ENCODE measurements at regions not wholly inside any gene's neighbourhood (a gene's known extent, or its start where the extent isn't known, plus 50 kb on each side); places are given as distances from the start of the nearest gene placed in this dataset.
"Not testable (repeated sequence)": the region's sequence is repeated elsewhere in the genome, so short reads cannot be mapped to it uniquely, and the experiment has no call there.

DNA sequence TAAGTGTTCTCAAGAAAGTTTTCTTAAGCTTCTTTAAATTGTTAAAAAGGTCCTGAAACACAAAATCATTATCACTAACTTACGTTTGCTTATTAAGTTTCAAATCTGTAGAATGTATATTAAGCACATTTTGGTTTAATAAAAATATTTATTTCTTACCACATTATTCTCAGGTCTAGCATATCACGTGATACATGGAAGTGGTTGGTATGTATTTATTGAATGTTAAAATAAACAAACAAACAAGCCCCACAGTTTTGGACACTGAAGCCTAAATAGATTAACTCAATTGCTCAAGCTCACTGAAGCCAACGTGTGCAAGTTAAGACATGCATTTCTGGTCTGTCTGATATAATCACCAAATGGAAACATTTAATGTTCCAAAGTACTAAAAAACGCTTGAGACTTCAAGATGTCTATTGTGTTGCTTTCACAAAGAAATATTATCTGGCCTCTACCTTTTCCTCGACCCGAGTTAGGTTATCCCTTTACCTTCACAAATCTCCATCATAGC lies 1136.9 kb downstream of the TAF11L14 start:
- Mint-ChIP-seq H3K27ac (no peak overlapping the region), H3K27me3 (no peaks in the 10 kb centered on the region), H3K4me3 (no peak overlapping the region), H3K4me1 (ENCODE audit: low read depth in 2 of 2) (no peaks in the 10 kb centered on the region), H3K36me3 (ENCODE audit: insufficient read depth) (no peaks in the 10 kb centered on the region), H3K9me3 (no peaks in the 10 kb centered on the region)
- ATAC-seq (replicated peaks) (no peak), DNase-seq (no peak)

DNA sequence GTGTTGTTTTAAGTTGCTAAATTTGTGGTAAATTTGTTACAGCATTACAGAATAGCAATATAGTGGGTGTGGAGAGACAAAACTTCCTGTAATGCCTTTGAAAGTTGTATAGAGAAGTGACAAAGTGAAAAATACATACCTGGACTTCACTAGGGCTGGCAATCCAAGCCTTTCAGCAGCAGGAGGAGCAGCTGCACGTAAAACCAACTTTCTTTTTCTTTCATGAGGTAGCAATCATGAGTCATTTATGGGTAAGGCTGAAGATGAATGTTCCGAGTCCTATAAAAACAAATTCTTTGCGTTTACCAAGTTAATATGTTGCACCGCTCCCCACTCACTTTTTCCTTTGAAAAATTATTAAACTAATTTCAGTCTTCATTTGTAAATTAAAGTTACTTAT lies 1138.2 kb downstream of the TAF11L14 start:
- ATAC-seq (replicated peaks) (peak; percentile 49), DNase-seq (no peak)
- no peaks in the 10 kb centered on the region for H3K4me1 Mint-ChIP-seq (ENCODE audit: low read depth in 2 of 2)

DNA sequence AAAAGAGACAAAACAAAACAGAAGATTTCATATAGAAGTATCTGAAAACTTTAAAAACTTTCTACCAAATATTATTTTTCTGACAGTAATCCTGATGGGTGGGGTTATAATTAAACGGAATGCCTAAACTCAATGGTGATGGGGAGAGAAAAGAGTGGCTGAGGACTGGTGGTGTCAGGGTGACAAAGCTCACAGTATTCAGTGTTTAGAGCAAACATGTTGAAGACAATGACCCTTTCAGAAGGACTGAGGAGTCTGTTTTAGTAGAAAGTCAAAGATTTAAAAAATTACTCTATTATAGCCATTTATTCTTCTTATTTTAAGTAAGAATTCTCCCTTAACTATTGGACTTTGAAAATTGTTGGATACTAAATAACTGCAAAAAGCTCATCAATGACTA lies 1144.0 kb downstream of the TAF11L14 start:
- no peak overlapping the region for H3K4me3 Mint-ChIP-seq
- no peak overlapping the region for H3K27ac Mint-ChIP-seq
- no peaks in the 10 kb centered on the region for H3K4me1 Mint-ChIP-seq (ENCODE audit: low read depth in 2 of 2)
- H3K9me3 Mint-ChIP-seq, result no peaks in the 10 kb centered on the region
- ATAC-seq (replicated peaks) (no peak), DNase-seq (no peak)
- H3K36me3 Mint-ChIP-seq (ENCODE audit: insufficient read depth), result peaks cover 3% of the 10 kb centered on the region
- no peaks in the 10 kb centered on the region for H3K27me3 Mint-ChIP-seq

More for the DNA sequence above, 1138.2 kb downstream of the TAF11L14 start:
- Mint-ChIP-seq H3K9me3 (no peaks in the 10 kb centered on the region), H3K27me3 (no peaks in the 10 kb centered on the region), H3K36me3 (ENCODE audit: insufficient read depth) (peaks cover 3% of the 10 kb centered on the region), H3K4me3 (no peak overlapping the region), H3K27ac (no peak overlapping the region)

DNA sequence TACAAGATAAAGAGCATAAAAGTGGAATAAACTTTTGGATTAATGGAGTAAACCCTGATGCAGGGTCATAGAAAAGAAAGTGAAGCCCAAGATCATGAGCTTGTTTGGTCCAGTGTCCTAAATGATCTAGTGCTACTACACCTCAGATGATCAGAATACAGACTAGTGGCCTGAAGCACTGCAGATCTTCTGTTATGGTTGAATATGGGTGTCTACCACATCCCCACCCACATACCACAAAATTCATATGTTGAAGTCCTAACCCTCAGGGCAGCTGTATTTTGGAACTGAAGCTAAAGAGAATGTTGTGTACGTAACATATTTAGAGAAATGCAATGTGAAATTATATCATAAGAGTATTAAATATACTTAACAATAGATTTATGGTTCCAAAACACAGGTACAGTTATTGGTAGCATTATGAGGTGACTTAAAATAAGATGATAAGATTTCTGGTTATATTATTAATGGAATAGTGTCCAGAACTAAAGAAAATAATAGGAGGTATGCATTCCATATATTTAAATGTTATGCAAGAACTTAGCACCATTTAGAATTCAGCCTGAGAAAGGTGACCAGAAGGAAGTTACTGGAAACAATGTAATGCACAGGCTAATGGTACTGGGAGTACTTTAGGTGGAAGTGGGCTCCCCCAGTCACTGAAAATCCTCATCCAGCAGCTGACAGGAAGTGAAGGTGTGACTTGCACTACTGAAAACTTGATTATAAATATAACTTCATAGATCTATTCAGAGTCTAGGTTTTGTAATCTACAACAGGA lies 1155.1 kb downstream of the TAF11L14 start:
- peak; percentile 54 for ATAC-seq (replicated peaks)
- Mint-ChIP-seq H3K36me3 (ENCODE audit: insufficient read depth) (no peaks in the 10 kb centered on the region), H3K27ac (no peak overlapping the region)

GRCh38 chr5:18792145-18792544 lies 1157.9 kb downstream of the TAF11L14 start:
- no peak for DNase-seq
- no peaks in the 10 kb centered on the region for H3K36me3 Mint-ChIP-seq (ENCODE audit: insufficient read depth)
- no peak for ATAC-seq (replicated peaks)
- no peak overlapping the region for H3K27ac Mint-ChIP-seq
- H3K9me3 Mint-ChIP-seq, result no peaks in the 10 kb centered on the region
- no peak overlapping the region for H3K4me3 Mint-ChIP-seq
- H3K4me1 Mint-ChIP-seq (ENCODE audit: low read depth in 2 of 2), result peaks cover 0 to 9% of the 10 kb centered on the region in 2 donors
- no peaks in the 10 kb centered on the region for H3K27me3 Mint-ChIP-seq

More for the DNA sequence above, 1155.1 kb downstream of the TAF11L14 start:
- Mint-ChIP-seq H3K4me1 (ENCODE audit: low read depth in 2 of 2) (peaks cover 0 to 9% of the 10 kb centered on the region in 2 donors), H3K27me3 (no peaks in the 10 kb centered on the region), H3K4me3 (no peak overlapping the region), H3K9me3 (no peaks in the 10 kb centered on the region)
- no peak for DNase-seq

- Mint-ChIP-seq H3K4me1 (ENCODE audit: low read depth in 2 of 2) (peaks cover 2 to 3% of the 10 kb centered on the region in 2 donors), H3K36me3 (ENCODE audit: insufficient read depth) (no peaks in the 10 kb centered on the region), H3K27ac (no peak overlapping the region), H3K4me3 (no peak overlapping the region), H3K9me3 (no peaks in the 10 kb centered on the region), H3K27me3 (peaks cover 0 to 10% of the 10 kb centered on the region in 2 donors)
- DNase-seq (no peak), ATAC-seq (replicated peaks) (no peak)
These were observed 1163.0 kb downstream of the TAF11L14 start for GRCh38 chr5:18797222-18797621.

DNA sequence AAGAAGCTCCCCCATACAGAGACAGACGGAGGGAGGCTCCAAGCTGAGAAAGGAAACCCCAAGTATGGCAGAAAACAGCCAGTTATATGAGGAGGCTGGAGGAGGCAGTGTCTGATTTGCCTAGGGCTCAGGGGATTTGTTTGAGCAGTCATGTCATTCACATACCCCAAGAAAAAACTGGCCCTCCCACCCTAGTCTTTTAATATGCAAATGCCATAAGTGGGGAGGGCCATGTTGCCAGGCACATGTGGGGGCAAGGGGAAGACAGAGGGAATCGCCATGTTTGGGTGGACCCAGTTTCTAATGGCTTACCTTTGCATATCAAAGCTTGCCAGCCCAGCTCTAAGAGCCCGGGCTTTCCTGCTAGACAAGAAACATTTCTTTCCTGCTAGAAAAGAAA lies 1163.8 kb downstream of the TAF11L14 start:
- H3K9me3 Mint-ChIP-seq, result no peaks in the 10 kb centered on the region
- ATAC-seq (replicated peaks) (no peak), DNase-seq (no peak)
- H3K4me1 Mint-ChIP-seq (ENCODE audit: low read depth in 2 of 2), result peaks cover 2 to 3% of the 10 kb centered on the region in 2 donors
- H3K36me3 Mint-ChIP-seq (ENCODE audit: insufficient read depth), result no peaks in the 10 kb centered on the region
- peaks cover 0 to 10% of the 10 kb centered on the region in 2 donors for H3K27me3 Mint-ChIP-seq
- no peak overlapping the region for H3K27ac Mint-ChIP-seq
- H3K4me3 Mint-ChIP-seq, result no peak overlapping the region

DNA sequence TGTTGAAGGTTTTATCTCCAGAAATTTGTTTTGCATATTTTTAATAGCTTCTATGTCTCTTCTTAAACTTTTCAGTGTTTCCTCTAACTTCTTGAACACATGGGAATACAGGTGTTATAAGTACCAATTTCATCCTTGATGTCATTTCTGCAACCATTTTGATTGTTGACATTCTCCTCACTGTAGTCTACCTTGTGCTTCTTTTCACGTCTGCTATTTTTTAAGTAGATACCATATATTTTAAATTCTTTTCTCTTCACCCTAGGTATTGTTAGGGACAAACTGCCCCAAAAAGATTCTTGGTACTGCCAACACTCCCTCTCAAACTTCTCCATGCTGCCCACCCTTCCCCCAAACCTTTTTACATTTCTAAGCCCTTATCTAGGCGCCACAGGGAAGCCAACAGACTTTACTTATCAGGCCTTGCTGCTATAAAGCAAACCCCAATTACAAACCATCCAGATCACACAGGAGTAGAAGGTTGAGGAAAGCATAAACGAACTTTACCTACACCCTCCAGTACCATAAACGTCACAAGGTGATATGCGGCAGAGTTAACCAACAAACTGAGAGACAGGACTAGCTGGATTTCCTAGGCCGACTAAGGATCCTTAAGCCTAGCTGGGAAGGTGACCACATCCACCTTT lies 1165.3 kb downstream of the TAF11L14 start:
- Mint-ChIP-seq H3K27me3 (peaks cover 0 to 10% of the 10 kb centered on the region in 2 donors), H3K36me3 (ENCODE audit: insufficient read depth) (no peaks in the 10 kb centered on the region), H3K27ac (no peak overlapping the region), H3K9me3 (no peaks in the 10 kb centered on the region), H3K4me1 (ENCODE audit: low read depth in 2 of 2) (peaks cover 2 to 3% of the 10 kb centered on the region in 2 donors), H3K4me3 (no peak overlapping the region)
- ATAC-seq (replicated peaks), result no peak
- DNase-seq, result no peak

DNA sequence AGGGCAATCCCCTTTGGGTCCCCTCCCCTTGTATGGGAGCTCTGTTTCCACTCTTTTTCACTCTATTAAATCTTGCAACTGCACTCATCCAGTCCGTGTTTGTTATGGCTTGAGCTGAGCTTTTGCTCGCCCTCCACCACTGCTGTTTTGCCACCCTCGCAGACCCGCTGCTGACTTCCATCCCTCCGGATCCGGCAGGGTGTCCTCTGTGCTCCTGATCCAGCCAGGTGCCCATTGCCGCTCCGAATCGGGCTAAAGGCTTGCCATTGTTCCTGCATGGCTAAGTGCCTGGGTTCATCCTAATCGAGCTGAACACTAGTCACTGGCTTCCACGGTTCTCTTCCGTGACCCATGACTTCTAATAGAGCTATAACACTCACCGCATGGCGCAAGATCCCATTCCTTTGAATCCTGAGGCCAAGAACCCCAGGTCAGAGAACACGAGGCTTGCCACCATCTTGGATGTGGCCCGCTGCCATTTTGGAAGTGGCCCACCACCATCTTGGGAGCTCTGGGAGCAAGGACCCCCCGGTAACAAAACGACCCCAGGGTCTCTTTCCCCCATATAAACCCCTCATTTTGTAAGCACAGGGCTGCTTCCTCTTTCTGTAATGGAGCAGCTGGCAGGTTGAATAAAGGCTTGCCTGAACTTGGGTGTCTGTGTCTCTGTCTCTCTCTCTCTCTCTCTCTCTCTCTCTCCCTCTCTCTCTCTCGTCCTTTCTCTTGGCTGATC lies 1166.2 kb downstream of the TAF11L14 start:
- H3K27ac Mint-ChIP-seq, result no peak overlapping the region
- no peaks in the 10 kb centered on the region for H3K36me3 Mint-ChIP-seq (ENCODE audit: insufficient read depth)
- H3K27me3 Mint-ChIP-seq, result peaks cover 0 to 10% of the 10 kb centered on the region in 2 donors
- peaks cover 2 to 3% of the 10 kb centered on the region in 2 donors for H3K4me1 Mint-ChIP-seq (ENCODE audit: low read depth in 2 of 2)
- no peak overlapping the region for H3K4me3 Mint-ChIP-seq
- no peaks in the 10 kb centered on the region for H3K9me3 Mint-ChIP-seq
- no peak for DNase-seq
- ATAC-seq (replicated peaks), result no peak

DNA sequence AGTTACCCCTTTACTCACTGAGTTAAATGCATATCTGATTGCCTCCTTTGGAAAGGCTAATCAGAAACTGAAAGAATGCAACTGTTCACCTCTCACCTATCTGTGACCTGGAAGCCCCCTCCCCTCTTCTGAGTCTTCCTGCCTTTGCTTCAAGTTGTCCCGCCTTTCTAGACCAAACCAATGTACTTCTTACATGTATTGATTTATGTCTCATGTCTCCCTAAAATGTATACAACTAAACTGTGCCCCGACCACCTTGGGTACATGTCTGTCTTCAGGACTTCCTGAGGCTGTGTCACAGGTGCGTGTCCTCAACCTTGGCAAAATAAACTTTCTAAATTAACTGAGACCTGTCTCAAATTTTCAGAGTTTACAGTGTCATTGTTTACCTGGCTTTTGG lies 1167.2 kb downstream of the TAF11L14 start:
- not testable (repeated sequence) for DNase-seq; H3K27me3 Mint-ChIP-seq; H3K36me3 Mint-ChIP-seq (ENCODE audit: insufficient read depth); ATAC-seq (replicated peaks); H3K4me3 Mint-ChIP-seq; H3K4me1 Mint-ChIP-seq (ENCODE audit: low read depth in 2 of 2); H3K9me3 Mint-ChIP-seq; H3K27ac Mint-ChIP-seq

DNA sequence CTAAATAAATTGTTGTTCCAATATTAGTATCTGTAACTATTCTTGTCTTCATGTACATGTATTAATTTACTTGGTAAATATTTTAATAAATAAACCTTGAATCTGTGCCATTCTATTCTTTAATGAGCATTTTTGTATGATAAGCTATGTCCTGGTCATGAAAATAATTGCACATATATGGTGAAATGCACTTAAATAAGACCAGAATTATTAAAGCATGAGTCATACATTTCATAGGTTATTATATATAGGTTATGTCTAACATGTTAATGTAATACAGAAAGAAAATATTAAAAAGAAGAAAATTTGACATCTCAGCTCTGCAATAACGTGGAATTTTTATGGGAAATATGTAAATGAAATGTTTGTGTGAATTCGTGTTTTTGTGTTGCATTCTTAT lies 1168.1 kb downstream of the TAF11L14 start:
- Mint-ChIP-seq H3K4me1 (ENCODE audit: low read depth in 2 of 2) (peaks cover 2 to 3% of the 10 kb centered on the region in 2 donors), H3K27me3 (peaks cover 4 to 15% of the 10 kb centered on the region in 2 donors), H3K27ac (no peak overlapping the region), H3K36me3 (ENCODE audit: insufficient read depth) (no peaks in the 10 kb centered on the region), H3K9me3 (no peaks in the 10 kb centered on the region), H3K4me3 (no peak overlapping the region)
- ATAC-seq (replicated peaks), result no peak
- DNase-seq, result no peak

- DNase-seq (no peak), ATAC-seq (replicated peaks) (no peak)
- Mint-ChIP-seq H3K27ac (no peak overlapping the region), H3K9me3 (no peaks in the 10 kb centered on the region), H3K36me3 (ENCODE audit: insufficient read depth) (no peaks in the 10 kb centered on the region), H3K4me3 (no peak overlapping the region), H3K27me3 (peaks cover 13 to 17% of the 10 kb centered on the region in 2 donors), H3K4me1 (ENCODE audit: low read depth in 2 of 2) (peaks cover 2 to 3% of the 10 kb centered on the region in 2 donors)
These were observed 1171.1 kb downstream of the TAF11L14 start for GRCh38 chr5:18805376-18805775.

DNA sequence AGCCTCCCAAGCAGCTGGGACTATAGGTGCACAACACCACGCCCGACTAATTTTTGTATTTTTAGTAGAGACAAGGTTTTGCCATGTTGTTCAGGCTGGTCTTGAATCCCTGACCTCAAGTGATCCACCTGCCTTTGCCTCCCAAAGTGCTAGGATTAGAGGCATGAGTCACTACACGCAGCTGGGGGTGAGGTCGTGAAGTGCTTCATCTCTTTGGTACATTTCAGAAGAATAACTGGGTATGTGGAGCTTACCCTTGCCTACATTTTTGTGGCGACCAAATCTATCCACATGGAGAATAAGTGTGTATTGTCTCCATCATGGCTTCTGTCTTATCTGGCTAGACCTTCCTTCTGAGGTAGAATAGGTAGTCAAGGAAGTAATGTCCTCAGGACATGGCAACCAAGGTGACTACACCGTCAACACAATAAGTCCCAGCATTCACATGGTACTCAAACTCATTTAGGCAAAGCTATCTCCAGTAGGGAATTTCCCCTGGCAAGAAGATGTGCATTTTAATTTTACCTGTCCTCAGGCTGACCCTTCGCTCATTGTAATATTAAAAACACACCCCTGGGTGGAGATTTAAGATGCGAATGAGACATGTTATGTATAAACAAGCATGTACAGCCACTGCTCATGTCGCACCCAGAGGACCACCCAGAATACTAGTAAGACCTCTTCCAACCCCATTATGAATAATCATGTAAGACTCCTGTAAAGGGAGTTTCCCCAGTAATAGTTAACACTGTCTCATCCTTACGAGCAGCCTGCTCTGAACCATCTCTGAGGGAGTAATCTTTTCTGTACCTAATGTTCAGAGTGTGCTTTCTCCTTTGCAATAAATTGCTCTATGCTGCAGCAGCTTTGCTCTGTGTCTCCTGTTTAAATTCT lies 1173.2 kb downstream of the TAF11L14 start:
- no peak overlapping the region for H3K4me3 Mint-ChIP-seq
- ATAC-seq (replicated peaks) (no peak), DNase-seq (no peak)
- H3K9me3 Mint-ChIP-seq, result no peaks in the 10 kb centered on the region
- no peaks in the 10 kb centered on the region for H3K4me1 Mint-ChIP-seq (ENCODE audit: low read depth in 2 of 2)
- H3K27ac Mint-ChIP-seq, result no peak overlapping the region
- H3K27me3 Mint-ChIP-seq, result peaks cover 7 to 13% of the 10 kb centered on the region in 2 donors
- H3K36me3 Mint-ChIP-seq (ENCODE audit: insufficient read depth), result no peaks in the 10 kb centered on the region

Data from effector memory CD8-positive, alpha-beta T cell (primary cell).